A673 (cell line): ENCODE measurements at regions not wholly inside any gene's neighbourhood (a gene's known extent, or its start where the extent isn't known, plus 50 kb on each side); places are given as distances from the start of the nearest gene placed in this dataset.

Experiments used
- BruUV-seq: library from RNA; stranded (reverse); fragments of 400-500 nt; replicated peaks from 2 replicates; lab custom pipeline; 2021; lab: Mats Ljungman, UMichigan
- CTCF ChIA-PET: fragments of 300-600 bp; sonication (Branson Sonifier 250); formaldehyde crosslinking; loops from one replicate; lab custom pipeline; 2022; ENCODE audit warnings: antibody characterized with exemption; lab: Charles Lee
- POLR2A ChIA-PET: fragments of 300-600 bp; sonication (Branson Sonifier 250); formaldehyde crosslinking; loops from one replicate; lab custom pipeline; 2022; ENCODE audit warnings: antibody characterized with exemption; ENCODE audit not compliant: low non-redundant PET; lab: Charles Lee
- DNase-seq: peaks from one replicate; pipeline ENCODE4 v3.0.0-alpha.2; 2015; ENCODE audit warnings: low spot score
- H3K27ac ChIP-seq: fragments of 200-600 bp; sonication (generic); 2 replicates; pipeline ENCODE4 v1.5.1; 2016; ENCODE audit warnings: mixed run types, low read depth, mild to moderate bottlenecking, mixed read lengths, antibody characterized with exemption, low read length; ENCODE audit not compliant: poor library complexity, severe bottlenecking
- H3K27me3 ChIP-seq: fragments of 200-600 bp; sonication (generic); replicated peaks from 2 replicates; pipeline ENCODE4 v1.6.1; 2017; ENCODE audit warnings: mixed run types, low read depth, mild to moderate bottlenecking, mixed read lengths, antibody characterized with exemption, low read length; ENCODE audit not compliant: insufficient read depth, poor library complexity
- H3K36me3 ChIP-seq: fragments of 200-600 bp; sonication (generic); 2 replicates; pipeline ENCODE4 v1.6.1; 2016; ENCODE audit warnings: mixed run types, mild to moderate bottlenecking, mixed read lengths, antibody characterized with exemption, low read length; ENCODE audit not compliant: insufficient read depth, poor library complexity, severe bottlenecking
- H3K4me1 ChIP-seq: fragments of 200-600 bp; sonication (generic); 2 replicates; pipeline ENCODE4 v1.6.1; 2017; ENCODE audit warnings: mixed run types, mild to moderate bottlenecking, mixed read lengths, antibody characterized with exemption, low read length; ENCODE audit not compliant: insufficient read depth, poor library complexity, severe bottlenecking
- H3K4me3 ChIP-seq: fragments of 200-600 bp; sonication (generic); 2 replicates; pipeline ENCODE4 v1.5.1; 2016; ENCODE audit warnings: low read depth, mixed run types, mild to moderate bottlenecking, mixed read lengths, low read length; ENCODE audit not compliant: poor library complexity, severe bottlenecking
- H3K9me3 ChIP-seq: fragments of 200-600 bp; sonication (generic); 2 replicates; pipeline ENCODE4 v1.6.1; 2016; ENCODE audit warnings: mixed run types, low read depth, mild to moderate bottlenecking, mixed read lengths, antibody characterized with exemption, low read length; ENCODE audit not compliant: poor library complexity, severe bottlenecking
- CTCF ChIP-seq: fragments of 300-800, 200-600 bp; sonication (generic); conservative IDR thresholded peaks from 2 replicates; pipeline ENCODE4 v1.5.1; 2017; ENCODE audit warnings: low read depth, mild to moderate bottlenecking, antibody characterized with exemption, low read length, moderate library complexity, mixed read lengths
- EZH2 ChIP-seq: fragments of 200-600 bp; sonication (generic); IDR thresholded peaks from 2 replicates; pipeline ENCODE4 v1.6.1; 2017; ENCODE audit warnings: borderline replicate concordance, low read depth, mild to moderate bottlenecking, mixed read lengths, antibody characterized with exemption, low read length; ENCODE audit not compliant: poor library complexity, severe bottlenecking
- intact Hi-C: fragments of 100-400 bp; cut with micrococcal nuclease; formaldehyde crosslinking; loops from one replicate; pipeline ENCODE4 v1.10.0; 2022; ENCODE audit not compliant: unreplicated experiment

DNA sequence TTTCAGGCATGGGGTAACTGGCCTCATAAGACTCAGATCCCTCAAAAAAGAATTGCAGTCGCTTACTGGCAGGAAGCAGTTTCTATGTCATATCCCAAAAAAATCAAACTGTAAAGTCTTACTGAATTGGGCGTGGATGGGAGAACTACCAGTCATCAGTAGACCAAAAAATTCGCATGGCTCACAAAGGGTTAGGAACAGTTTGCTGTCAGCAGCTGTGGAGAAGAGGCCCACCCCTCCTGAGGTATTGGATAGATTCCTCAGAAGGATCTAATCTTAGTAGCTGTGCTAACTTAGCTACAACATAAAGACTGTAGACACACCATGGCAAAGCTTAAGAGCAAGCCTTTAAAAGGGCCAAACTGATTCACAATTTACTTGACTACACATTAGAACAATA lies 478.3 kb upstream of the FTMT start:
- no peak overlapping the region for H3K4me3 ChIP-seq
- TF ChIP-seq CTCF (no peak), EZH2 (no peak)
- POLR2A ChIA-PET: interaction anchor here (0.5 kb wide), 1 partner anchor 707 kb away, joined by 3 read pairs; no protein-coding TSS in a partner anchor
- no peak for DNase-seq
- BruUV-seq: no TSS peak
- no peak overlapping the region for H3K27ac ChIP-seq
- intact Hi-C loops: no loop called here
- H3K36me3 ChIP-seq: no peaks in the 10 kb centered on the region
- H3K27me3 ChIP-seq: no peaks in the 10 kb centered on the region
- CTCF ChIA-PET: no interaction called here
- no peaks in the 10 kb centered on the region for H3K9me3 ChIP-seq
- peaks cover 16% of the 10 kb centered on the region for H3K4me1 ChIP-seq

DNA sequence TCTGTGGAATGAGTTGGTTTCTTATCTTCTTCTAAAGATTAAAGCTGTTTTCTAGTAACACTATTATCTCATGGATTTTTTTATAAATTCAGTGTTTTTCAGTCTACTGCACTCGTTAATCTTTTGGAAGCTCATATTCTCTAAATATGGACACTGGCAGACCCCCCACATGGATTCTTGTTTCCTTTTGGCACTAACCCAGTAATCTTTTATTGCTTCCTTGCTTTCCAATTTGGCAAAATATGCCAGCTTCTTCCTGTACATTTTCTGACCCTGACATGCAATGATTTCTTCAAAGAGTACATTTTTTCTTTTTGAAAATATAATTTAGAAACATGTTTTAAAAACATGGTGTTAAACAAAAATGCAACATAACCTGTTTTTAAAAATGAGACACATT lies 474.2 kb upstream of the FTMT start:
- POLR2A ChIA-PET: no interaction called here

DNA sequence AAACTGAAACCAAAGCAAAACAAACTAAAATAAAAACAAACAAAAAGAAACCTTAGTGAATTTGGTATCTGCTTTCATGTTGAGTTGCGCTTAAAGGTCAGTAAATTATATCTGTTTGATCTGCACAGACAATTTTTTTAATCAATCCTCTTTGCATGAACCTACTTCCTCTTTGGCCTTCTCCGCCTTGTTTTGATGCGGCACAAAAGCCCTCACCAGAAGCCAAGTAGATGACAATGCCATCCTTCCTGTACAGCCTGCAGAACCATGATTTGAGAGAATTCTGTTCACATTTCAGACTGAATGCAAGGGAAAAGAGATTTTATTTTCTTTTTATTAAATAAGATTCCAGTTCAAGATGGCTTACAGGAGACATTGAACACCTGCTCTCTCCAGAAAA lies 473.6 kb upstream of the FTMT start:
- intact Hi-C loops: no loop called here
- CTCF ChIA-PET: no interaction called here
- Histone ChIP-seq H3K9me3 (no peaks in the 10 kb centered on the region), H3K27me3 (no peaks in the 10 kb centered on the region), H3K36me3 (no peaks in the 10 kb centered on the region), H3K4me1 (peaks cover 16% of the 10 kb centered on the region), H3K4me3 (no peak overlapping the region), H3K27ac (peak overlapping the region; percentile 35)
- TF ChIP-seq CTCF: no peak
- no peak for TF ChIP-seq EZH2
- POLR2A ChIA-PET: no interaction called here
- peak; percentile 12 for DNase-seq
- no TSS peak for BruUV-seq

More for the DNA sequence above, 474.2 kb upstream of the FTMT start:
- intact Hi-C loops: no loop called here
- H3K4me3 ChIP-seq: no peak overlapping the region
- DNase-seq: peak; percentile 68
- H3K4me1 ChIP-seq: peaks cover 16% of the 10 kb centered on the region
- peak overlapping the region; percentile 35 for H3K27ac ChIP-seq
- no peaks in the 10 kb centered on the region for H3K27me3 ChIP-seq
- BruUV-seq: no TSS peak
- TF ChIP-seq CTCF: no peak
- no peak for TF ChIP-seq EZH2
- CTCF ChIA-PET: no interaction called here
- H3K9me3 ChIP-seq: no peaks in the 10 kb centered on the region
- H3K36me3 ChIP-seq: no peaks in the 10 kb centered on the region
